CD4-positive, alpha-beta T cell treated with Interleukin-6 for 4 hours (primary cell): ENCODE measurements at regions not wholly inside any gene's neighbourhood (a gene's known extent, or its start where the extent isn't known, plus 50 kb on each side); places are given as distances from the start of the nearest gene placed in this dataset.

Experiments
- DNase-seq: peaks from one replicate; pipeline ENCODE4 v3.0.0-alpha.2; 2020; ENCODE audit warnings: mixed read lengths

DNA sequence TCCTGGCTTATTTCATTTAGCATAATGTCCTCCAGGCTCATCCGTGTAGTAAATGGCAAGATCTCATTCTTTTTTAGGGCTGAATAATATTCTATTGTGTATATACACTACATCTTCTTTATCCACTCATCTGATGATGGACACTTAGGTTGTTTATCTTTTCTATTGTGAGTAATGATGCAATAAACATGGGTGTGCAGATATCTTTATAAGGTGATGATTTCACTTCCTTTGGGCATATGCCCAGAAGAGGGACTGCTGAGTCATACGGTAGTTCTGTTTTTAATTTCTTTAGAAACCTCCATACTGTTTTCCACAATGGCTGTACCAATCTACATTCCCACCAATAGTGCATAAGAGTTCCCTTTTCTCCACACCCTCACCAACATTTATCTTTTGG, 317.6 kb upstream of the CNKSR2 start:
- no peak for DNase-seq

DNA sequence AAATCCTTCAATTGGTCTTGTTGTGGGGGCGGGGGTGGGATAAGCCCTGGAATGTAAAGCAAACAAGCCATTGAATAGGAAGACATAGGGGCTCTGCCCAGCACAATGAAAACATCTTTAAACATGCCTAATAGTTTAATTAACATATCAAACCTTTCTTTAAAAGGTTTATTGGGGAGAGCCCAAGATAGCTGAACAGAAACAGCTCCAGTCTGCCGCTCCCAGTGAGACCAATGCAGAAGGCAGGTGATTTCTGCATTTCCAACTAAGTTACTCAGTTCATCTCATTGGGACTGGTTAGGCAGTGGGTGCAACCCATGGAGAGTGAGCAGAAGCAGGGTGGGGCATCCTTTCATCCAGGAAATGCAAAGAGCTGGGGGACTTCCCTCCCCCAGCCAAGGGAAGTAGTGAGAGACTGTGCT, 327.2 kb upstream of the CNKSR2 start:
- DNase-seq, result no peak

DNA sequence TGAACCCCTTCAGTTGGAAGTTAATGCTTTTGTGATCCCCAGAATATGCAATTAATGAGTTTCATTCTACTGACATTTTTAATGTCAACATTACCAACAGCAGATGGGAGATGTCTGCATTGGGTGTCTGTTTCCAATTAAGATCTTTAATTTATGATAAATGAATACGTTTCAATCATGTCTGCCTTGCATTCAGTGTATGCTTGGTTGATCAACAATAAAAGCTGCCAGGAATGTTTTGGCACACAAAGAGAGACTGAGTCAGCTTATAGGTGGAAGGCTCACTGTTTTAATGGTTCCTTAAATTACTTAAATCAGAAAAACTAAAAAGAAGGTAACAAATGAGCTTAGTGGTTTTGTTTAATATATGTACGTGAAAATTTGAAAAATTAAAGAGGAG, 359.9 kb upstream of the CNKSR2 start:
- DNase-seq, result no peak

DNA sequence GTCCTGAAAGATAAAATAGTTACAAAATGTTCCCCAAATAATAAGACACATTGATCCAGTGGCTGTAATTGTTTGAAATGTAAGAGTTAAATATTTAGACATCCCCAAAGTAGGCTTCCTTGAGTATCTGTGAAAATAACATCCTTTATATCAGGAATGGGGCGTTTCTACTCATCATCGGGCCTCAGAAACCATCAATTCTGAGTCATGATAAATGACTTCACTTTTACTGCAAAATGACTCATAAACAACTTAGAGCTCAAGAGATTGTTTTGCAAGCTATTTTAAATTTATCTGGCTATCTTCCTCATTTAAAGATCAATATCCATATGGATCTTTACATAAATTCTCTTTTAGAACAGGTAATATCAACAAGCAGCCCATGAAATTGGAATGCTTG, 369.4 kb upstream of the CNKSR2 start:
- DNase-seq, result no peak

DNA sequence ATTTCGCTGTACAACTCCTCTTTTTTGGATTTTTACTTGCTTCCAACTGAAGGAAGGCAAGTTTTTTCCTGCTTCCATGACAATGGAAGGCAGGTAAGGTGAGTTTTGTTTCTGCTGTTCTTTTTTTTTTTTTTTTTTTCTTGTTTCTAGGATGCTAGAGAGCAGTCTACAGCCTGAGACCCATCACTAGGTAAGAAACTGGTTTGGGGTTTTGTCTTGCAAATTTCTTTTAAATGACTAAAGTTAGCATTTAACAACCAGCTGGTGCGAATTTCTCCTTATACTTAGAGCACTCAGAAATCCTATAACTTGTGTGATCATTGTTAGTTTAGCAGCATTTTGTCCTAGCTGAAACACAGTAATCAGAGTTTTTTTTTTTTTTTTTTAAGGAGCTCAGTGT, 378.4 kb upstream of the CNKSR2 start:
- no peak for DNase-seq

DNA sequence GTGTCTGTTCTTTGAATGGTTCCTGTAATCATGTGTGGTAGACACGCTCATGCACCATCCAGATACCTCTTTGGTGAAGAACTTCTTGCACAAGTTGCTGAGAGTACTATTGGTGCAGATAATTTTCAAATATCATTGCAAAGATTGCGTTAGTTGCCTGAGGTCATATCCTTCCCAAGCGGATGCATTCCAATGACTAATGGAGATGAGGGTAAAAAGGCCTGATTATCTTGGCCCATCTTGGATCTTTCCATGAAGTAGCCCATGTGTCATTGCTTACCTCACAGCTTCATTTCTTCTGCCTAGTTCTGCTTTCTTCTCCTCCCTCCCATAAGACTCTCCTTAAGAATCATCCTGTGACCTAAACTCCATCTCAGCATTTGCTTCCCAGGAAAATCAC, 384.9 kb upstream of the CNKSR2 start:
- no peak for DNase-seq

DNA sequence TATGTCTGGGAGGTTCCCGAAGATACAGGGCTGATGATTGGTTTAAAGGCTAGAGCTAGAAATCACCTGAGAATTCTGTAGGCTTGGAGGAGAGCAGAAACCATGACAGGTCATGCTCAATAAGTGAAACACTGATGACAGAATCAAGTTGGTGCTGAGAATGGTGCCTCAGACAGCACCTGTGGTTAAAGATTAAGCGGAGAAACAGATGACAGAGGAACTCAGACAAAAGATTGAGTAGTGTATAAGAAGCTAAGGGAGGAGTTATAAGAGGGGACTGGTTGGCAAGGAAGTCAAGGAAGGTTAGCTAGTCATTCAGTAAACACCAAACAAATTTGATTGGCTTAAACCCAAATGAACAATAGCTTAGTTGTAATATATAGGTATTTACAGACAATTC, 385.4 kb upstream of the CNKSR2 start:
- no peak for DNase-seq

DNA sequence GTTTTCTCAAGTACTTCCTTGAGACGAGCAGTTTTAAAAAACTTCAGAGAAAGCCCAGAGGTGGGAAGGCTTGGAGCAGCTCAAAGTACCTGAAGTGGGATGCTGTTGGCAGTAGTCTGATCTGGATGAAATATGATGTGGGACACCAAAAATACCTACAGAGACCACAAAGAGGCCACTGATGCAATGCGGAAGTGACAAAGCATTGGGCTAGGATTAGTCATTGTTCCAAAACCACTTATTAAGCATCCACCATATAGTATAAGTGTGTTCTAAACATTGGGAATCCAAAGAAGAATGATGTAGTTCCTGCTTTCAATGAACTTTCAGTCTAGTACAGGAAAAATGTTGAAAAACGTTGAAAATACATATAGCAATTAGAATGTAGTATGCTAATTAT, 386.1 kb upstream of the CNKSR2 start:
- no peak for DNase-seq

DNA sequence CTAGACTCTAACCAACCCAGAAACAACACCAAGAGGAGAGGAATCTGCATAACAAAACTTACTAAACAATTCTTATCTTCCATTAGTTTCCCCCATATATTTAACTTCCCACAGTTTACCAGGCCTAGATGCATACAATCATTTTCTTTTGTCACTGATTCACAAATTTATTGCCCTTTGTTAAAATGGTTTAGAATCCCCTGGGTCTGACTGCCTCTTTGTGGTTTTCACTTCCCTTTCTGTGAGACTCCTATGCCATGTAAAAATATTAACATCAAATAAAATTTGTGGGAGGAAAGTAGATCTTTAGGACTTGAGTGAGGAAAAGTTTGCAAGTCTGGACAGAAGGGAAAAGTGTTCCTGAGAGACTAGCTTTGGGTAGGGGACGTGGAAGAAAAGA, 393.8 kb upstream of the CNKSR2 start:
- DNase-seq, result no peak

DNA sequence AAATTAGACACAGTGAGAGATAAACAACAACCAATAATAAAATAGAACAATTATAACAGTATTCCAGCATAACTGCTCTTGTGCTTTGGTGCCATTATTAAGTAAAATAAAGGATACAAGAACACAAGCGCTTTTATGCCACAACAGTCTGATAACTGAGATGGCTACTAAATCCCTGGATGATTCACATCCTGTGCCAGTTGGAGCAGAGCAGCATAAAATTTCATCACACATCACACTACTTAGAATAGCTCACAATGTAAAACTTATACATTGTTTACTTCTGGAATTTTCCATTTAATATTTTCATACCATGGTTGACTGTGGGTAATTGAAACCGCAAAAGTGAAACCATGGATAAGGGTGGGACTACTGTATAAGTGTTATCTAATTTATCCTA, 399.9 kb upstream of the CNKSR2 start:
- no peak for DNase-seq

DNA sequence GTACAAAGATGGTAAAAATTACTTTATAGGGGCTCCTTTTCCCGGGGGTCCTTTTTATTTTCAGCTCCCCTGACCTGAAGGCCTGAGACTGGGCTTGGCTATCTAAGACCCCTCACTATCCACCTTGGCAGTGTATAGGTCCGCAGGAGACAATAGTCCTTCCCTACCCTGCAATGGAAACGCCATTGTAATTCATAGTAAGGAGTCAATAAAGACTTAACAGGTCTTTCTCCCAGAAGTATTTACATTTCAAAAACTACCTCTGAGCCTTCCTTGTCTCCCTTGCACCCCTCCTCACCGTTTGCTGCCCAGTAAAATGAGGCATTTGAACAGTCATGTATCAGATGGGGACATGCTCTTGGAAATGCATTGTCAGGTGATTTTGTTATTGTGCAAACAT, 401.2 kb upstream of the CNKSR2 start:
- DNase-seq, result no peak

DNA sequence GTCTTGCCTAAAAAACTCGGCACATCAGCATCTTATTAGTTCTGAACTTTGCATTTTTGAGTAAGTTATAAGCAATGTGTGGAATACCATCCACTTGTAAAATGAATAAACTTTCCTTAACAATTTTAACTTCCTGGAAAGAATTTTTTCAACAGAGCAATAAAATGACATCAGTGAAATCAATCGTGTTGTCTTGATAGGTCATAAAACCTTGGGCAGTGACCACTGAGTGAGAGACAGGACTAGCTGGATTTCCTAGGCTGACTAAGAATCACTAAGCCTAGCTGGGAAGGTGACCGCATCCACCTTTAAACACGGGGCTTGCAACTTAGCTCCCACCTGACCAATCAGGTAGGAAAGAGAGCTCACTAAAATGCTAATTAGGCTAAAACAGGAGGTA, 403.0 kb upstream of the CNKSR2 start:
- DNase-seq, result no peak

DNA sequence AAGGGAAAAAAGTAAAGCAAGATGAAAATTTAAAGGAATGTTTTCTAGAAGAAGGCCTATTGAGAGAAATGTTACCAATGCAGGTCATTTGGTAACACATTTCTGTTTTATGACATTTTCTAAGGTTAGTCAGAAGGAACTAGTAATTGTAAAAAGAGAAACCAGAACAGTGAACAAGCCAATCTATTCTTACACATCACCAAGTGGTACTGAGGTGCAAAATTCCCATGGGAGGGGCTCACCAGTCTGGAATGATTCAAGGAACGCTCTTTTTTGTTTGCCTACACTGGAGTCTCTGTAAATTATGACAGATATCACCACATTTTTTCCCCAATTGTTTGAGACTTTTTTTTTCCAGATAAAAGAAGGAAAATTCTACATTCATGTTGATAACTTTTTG, 404.7 kb upstream of the CNKSR2 start:
- DNase-seq, result no peak

DNA sequence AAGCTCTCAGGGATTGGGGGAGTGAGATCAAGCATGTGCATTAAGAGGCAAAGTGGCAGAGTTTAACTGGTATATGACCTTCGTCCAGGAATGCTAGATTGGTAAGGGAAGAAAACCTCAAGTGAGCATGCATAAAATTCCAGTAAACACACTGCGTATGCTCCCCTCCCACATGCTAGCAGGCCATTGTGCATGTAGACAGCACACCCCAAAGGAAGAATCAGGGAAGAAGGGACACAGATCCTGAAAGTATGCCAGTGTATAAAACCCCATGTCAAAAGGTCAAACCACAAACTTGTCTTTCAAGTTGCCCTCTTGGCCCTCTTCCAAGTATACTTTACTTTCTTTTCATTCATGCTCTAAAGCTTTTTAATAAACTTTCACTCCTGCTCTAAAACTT, 405.2 kb upstream of the CNKSR2 start:
- no peak for DNase-seq

DNA sequence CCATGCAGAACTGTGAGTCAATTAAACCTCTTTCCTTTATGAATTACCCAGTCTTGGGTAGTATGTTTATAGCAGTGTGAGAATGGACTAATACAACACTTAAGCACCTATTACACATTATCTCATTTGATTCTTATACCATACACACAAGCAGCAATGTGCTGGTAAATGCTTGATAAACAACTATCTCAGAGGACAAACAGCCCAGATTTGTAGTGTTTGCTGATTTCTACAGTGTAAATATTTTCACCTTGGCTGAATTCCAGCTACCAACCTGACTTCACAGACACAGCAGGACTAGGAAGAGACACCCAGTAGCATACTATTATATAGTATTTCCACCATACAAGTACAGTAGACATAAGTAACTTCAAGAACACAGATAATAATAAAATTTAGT, 406.5 kb upstream of the CNKSR2 start:
- DNase-seq, result no peak

DNA sequence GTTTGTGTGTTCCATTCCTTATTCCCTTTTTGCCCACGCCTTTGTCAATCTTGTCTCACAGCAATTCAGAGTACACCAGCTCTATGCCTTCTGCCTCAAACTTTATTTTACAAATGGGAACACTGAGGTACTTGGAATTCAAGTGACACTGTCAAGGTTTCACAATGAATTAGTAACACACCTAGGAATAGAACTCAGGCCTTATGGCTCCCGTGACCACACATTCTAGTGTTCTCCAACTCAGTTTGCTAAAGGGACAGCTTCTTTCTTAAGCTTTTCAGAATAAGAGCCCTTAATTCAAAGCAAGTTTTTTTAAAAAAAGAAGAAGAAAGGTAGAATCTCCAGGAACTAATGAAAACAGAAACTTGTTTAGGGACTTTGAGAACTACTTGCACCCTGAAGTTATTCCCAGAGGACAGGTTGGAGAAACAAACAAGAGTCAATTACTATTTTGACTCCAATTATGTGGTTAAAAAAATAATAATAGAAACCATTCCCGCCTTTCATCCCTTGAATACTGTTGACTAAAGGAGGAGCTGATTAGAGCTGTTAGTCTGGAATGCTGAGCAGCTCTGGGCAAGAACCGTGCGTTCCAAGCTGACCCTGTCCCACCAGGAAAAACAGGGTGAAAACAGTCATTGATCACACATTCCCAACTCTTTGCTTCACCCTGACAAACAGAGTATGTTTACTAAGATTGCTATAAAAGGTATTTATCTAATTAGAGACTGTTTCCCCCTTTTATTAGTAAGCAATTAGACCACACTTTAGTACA, 408.8 kb upstream of the CNKSR2 start:
- DNase-seq, result no peak

DNA sequence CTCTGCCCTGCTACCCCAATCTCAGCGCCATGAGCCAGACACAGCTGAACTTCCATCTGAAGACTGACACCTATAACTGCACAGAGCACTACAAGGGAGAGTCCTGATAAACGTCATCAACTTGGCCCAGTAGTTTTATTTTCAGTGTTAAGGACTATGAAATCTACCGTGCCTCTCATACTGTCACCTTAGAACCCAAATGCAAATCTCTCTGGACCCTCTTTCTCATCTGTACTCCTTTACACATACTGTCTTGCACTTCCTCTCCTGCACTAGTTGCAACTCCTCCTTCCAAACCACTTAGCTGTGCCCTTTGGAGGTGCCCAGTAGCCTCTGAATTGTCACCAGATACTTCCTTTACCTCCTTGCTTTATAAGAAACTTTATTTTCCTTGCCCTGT, 420.2 kb upstream of the CNKSR2 start:
- DNase-seq, result no peak

DNA sequence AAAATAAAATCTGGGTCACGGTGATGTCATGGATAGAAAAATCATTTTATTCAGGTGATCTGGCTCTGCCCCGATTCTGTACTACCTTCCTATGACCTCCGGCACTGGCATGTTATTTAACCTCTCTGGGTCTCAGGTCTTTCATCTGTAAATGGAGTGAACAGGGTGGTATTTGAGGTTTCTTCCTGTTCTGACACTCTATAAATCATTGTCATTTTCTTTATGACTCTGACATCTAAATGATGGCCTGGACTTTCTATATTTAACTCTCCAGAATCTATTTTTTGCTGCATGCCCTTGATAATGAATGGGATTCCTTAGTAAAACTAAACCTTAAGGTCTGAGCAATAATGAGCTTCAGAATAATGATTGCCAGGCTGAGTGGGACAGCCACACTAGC, 422.0 kb upstream of the CNKSR2 start:
- DNase-seq, result no peak

DNA sequence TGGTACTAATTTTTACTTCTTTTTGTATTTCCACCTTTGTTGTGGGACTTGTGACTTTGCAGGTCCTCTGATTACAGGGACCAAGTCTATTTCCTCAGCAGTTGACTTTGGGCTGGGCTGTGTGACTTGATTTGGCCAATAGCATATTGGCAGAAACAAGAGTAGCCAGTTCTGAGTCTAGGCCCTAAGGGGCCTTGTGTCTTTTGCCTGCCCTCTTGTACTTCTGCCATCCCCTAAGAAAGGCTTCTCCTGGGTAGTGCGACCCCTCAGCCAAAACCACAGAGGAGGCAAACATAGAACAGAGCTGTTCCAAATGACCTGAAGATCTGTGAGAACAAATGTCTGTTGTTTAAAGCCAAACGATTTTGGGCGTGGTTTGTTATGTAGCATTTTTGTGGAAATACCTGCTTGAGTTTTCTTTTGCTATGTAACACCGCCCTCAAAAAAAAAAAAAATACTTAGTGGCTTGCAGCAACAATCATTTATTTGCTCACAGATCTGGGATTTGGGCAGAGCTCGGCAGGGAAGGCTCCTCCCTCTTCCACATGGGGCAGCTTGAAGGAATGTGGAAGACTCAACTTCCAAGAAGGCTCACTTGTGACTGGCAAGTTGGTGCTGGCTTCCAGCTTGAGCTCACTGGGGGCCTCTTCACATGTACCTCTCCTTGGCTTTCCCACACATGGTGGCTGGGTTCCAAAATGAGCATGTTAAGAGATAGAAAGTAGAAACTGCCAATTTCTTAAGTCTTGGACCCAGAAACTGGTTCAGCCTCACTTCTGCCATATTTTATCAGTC, 423.0 kb upstream of the CNKSR2 start:
- DNase-seq, result no peak

DNA sequence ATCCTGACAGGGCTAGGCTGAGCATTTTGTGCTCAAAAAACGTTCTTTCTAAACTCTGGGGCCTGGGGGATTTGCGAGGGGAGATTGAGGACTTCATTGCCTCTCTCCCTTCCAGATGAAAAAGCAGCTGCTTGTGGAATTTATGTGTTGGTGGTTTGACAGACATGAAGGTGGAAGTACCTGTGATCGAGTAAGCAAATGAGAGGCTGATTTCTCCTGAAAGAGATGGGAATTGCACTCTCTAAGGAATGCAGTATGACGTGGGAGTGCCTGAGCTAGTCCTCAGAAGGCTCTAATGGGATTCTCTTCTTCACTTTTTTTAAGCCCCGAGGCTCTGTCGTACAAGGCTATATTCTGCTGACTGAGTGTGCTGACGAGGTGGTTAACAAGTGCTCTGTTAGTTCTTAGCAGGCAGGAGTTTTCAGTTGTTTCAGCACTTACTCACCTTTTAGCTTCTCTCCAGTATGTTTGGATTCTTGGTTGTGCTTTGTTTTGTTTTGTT, 426.8 kb upstream of the CNKSR2 start:
- no peak for DNase-seq

DNA sequence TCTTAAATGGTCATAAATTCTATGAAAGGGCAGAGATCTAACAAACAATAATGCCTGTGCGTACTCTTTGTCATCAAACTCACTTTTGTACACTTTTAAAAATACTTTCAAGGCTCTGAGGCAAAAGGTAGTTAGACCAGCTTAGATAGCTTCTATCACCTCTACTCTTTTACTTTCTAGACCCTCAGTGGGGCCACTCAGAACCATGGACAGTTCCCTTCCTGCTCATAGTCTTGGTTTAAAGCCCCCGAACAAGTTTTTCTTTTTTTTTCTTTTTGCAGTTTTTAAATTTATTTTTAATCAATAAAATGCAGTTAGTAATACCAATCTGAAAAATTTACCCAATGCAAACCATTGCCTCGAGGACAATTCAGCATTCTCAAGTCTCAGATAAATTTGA, 460.5 kb upstream of the CNKSR2 start:
- no peak for DNase-seq

DNA sequence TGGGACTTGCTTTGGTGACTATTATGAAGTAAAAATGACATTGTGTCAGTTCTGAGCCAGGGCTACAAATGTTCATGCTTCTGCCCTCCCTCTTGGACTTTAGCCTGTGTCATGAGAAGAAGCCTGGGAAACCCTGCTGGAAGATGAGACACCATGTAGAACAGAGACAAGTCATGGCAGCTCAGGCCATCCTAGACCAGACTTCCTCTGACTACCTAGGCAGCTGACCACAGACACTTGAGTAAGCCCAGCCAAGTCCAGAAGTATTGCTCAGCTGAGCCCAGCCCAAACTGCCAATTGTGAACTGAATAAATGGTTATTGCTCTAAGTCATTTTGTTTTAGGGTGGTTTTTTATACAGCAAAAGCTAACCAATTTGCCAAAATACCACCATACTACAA, 467.6 kb upstream of the CNKSR2 start:
- no peak for DNase-seq

DNA sequence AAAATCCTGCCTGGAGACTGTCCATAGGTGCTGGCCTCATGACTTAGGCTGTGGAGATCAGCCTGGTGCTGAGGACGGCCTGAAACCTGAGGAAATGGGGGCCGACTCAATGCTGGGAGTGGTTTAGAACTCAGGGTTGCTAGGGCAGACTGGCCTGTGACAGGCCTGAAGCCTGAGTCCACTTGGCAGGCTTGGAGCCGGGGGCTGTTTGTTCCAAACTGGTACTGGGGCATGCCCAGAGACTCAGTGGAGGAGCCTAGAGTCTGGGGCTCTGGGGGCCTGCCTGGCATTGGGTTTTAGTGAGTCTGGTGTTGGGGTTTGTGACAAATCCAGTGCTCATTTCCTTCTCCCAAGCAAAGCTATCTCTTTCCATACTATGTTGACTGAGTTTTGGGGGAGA, 489.7 kb upstream of the CNKSR2 start:
- no peak for DNase-seq

DNA sequence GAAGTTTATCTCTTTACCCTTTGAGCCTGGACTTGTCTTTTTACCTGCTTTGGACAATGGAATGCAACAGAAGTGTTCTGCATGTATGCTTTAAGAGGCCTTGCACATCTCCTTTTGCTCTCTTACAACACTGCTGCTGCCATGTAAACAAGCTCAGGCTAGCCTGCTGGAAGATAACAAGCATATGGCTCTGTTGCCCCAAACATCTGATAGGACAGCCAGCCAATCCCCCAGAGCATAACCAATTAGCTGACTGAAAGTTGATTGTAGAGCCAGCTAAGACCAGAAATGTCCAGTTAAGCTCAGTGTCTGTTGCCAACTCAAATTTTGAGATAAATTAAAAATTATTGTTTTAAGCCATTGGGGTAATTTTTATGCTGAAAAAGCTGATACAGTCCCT, 510.6 kb upstream of the CNKSR2 start:
- no peak for DNase-seq

DNA sequence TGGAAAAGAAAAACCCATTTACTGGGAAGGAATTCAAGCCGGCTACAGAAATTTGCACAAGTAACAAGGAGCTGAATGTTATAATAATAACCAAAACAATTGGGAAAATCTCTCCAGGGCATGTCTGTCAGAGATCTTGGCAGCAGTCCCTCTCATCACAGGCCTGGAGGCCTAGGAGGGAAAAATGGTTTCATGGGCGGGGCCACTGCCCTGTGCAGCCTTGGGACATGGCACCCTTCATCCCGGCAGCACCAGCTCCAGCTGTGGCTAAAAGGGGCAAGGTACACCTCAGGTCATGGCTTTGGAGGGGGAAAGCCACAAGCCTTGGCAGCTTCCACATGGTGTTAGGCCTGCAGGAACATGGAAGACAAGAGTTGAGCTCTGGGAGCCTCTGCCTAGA, 513.1 kb upstream of the CNKSR2 start:
- no peak for DNase-seq
